DOHH2 (cell line): ENCODE measurements at regions not wholly inside any gene's neighbourhood (a gene's known extent, or its start where the extent isn't known, plus 50 kb on each side); places are given as distances from the start of the nearest gene placed in this dataset.

Source experiments
- EZH2phosphoT487 ChIP-seq: fragments of 200-600 bp; sonication (generic); IDR thresholded peaks from 2 replicates; pipeline ENCODE4 v1.6.1; 2017; ENCODE audit warnings: borderline replicate concordance, mild to moderate bottlenecking, antibody characterized with exemption, low read length, moderate library complexity, mixed read lengths
- TF ChIP-seq, protein P1 (sequence below): fragments of 200-600 bp; sonication (generic); IDR thresholded peaks from one replicate; pipeline ENCODE4 v1.5.1; 2014; ENCODE audit warnings: antibody characterized with exemption, mild to moderate bottlenecking, low read depth, low read length; ENCODE audit not compliant: poor library complexity, severe bottlenecking

DNA sequence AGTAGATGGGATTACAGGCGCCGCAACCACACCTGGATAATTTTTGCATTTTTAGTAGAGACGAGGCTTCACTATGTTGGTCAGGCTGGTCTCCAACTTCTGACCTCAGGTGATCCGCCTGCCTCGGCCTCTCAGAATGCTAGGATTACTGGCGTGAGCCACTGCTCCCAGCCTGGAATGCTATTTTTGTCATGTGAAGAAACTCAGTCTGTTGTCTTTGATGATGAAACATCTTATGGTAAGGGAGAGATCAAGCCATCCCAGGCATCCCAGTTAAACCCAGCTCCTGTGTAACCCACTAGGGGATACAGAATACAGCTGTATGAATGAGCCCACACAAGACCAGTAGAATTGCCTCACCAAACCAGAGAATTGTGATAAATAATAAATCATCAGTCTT lies 83.6 kb upstream of the RBM24 start:
- TF ChIP-seq, protein P1, sequence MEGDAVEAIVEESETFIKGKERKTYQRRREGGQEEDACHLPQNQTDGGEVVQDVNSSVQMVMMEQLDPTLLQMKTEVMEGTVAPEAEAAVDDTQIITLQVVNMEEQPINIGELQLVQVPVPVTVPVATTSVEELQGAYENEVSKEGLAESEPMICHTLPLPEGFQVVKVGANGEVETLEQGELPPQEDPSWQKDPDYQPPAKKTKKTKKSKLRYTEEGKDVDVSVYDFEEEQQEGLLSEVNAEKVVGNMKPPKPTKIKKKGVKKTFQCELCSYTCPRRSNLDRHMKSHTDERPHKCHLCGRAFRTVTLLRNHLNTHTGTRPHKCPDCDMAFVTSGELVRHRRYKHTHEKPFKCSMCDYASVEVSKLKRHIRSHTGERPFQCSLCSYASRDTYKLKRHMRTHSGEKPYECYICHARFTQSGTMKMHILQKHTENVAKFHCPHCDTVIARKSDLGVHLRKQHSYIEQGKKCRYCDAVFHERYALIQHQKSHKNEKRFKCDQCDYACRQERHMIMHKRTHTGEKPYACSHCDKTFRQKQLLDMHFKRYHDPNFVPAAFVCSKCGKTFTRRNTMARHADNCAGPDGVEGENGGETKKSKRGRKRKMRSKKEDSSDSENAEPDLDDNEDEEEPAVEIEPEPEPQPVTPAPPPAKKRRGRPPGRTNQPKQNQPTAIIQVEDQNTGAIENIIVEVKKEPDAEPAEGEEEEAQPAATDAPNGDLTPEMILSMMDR: no peak
- no peak for TF ChIP-seq EZH2phosphoT487
